GM20000 (cell line): ENCODE measurements at regions not wholly inside any gene's neighbourhood (a gene's known extent, or its start where the extent isn't known, plus 50 kb on each side); places are given as distances from the start of the nearest gene placed in this dataset.

ENCODE experiments used
- DNase-seq: peaks from one replicate; pipeline ENCODE4 v3.0.0; 2012; ENCODE audit warnings: low spot score
- TF ChIP-seq, protein P1 (sequence below): IDR thresholded peaks from 2 replicates; pipeline ENCODE4 v1.5.1; 2012; ENCODE audit warnings: mild to moderate bottlenecking, control low read depth; ENCODE audit errors: extremely low read depth, missing control alignments

DNA sequence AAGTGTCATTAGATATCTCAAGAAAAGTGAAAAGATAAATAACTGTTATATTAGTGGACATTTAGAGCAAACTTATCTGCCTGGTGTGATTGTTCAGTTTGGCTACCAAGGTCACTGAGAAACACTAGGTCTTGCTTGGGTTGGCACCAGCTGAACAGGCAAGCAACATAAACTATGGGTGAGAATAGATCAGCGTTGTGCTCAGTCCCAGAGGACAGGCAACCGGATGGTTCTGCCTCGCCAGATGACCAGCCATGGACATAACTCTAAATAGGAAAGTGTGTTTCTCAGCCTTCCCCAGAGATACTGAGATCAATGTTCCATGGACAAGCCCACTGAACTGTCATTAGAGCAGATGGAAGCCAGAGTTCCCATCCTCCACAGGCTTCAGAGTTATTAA lies 203.4 kb upstream of the VRK2 start:
- DNase-seq = no peak
- TF ChIP-seq, protein P1, sequence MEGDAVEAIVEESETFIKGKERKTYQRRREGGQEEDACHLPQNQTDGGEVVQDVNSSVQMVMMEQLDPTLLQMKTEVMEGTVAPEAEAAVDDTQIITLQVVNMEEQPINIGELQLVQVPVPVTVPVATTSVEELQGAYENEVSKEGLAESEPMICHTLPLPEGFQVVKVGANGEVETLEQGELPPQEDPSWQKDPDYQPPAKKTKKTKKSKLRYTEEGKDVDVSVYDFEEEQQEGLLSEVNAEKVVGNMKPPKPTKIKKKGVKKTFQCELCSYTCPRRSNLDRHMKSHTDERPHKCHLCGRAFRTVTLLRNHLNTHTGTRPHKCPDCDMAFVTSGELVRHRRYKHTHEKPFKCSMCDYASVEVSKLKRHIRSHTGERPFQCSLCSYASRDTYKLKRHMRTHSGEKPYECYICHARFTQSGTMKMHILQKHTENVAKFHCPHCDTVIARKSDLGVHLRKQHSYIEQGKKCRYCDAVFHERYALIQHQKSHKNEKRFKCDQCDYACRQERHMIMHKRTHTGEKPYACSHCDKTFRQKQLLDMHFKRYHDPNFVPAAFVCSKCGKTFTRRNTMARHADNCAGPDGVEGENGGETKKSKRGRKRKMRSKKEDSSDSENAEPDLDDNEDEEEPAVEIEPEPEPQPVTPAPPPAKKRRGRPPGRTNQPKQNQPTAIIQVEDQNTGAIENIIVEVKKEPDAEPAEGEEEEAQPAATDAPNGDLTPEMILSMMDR = no peak

GRCh38 chr2:57848723-57849122 lies 197.9 kb upstream of the VRK2 start:
- DNase-seq = no peak
- TF ChIP-seq, protein P1 = no peak

GRCh38 chr2:57849843-57850242 lies 196.8 kb upstream of the VRK2 start:
- DNase-seq = no peak
- TF ChIP-seq, protein P1 = no peak

- TF ChIP-seq, protein P1 = no peak
- DNase-seq = no peak
Measured at GRCh38 chr2:57850415-57851130, 196.0 kb upstream of the VRK2 start.

DNA sequence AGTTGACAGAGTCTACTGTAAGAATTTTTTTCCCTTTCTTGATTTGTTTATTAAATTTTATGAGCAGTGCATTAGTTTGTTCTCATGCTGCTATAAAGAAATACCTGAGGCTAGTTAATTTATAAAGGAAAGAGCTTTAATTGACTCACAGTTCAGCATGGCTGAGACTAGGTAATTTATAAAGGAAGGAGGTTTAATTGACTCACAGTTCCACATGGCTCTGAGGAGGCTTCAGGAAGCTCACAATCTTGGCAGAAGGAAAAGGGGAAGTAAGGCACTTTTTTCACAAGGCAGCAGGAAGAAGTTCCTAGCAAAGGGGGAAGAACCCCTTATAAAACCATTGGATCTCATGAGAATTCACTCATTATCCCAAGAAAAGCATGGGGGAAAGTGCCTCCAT lies 191.4 kb upstream of the VRK2 start:
- no peak for DNase-seq
- TF ChIP-seq, protein P1 = no peak

GRCh38 chr2:57859755-57860154 lies 186.9 kb upstream of the VRK2 start:
- no peak for DNase-seq
- TF ChIP-seq, protein P1 = no peak

GRCh38 chr2:57862153-57862552 lies 184.5 kb upstream of the VRK2 start:
- no peak for DNase-seq

More at GRCh38 chr2:57862153-57862552, 184.5 kb upstream of the VRK2 start:
- TF ChIP-seq, protein P1 = no peak
